ENCODE measurements at regions not wholly inside any gene's neighbourhood (a gene's known extent, or its start where the extent isn't known, plus 50 kb on each side); places are given as distances from the start of the nearest gene placed in this dataset.
"Not testable (repeated sequence)": the region's sequence is repeated elsewhere in the genome, so short reads cannot be mapped to it uniquely, and the experiment has no call there.

DNA sequence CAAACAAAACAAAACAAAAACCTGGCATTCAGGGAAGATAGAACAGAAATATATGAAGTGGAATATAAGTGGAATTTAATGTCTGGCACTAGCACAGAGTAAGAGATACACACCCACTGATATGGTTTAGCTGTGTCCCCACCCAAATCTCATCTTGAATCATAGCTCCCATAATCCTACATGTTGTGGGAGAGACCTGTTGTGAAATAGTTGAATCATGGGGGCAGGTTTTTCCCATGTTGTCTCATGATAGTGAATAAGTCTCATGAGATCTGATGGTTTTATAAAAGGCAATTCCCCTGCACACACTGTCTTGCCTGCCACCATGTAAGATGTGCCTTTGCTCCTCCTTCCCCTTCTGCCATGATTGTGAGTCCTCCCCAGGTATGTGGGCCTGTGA, 200.1 kb upstream of the RGS17 start:
- H3K4me1 Mint-ChIP-seq, H3K27me3 Mint-ChIP-seq, H3K4me3 Mint-ChIP-seq, H3K36me3 Mint-ChIP-seq, H3K27ac Mint-ChIP-seq, DNase-seq, H3K9me3 Mint-ChIP-seq: not testable (repeated sequence)

DNA sequence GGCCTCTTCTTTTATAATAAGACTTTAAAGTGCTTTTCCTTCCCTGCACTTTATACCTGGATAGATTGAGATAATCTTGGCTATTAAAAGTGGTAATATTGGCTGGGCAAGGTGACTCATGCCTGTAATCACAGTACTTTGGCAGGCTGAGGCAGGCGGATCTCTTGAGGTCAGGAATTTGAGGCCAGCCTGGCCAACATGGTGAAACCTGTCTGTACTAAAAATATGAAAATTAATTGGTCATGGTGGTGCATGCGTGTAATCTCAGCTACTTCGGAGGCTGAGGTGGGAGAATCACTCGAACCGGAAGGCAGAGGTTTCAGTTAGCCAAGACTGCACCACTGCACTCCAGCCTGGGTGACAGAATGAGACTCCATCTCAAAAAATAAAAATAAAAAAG, 197.1 kb upstream of the RGS17 start:
- Mint-ChIP-seq H3K36me3 (no peaks in the 10 kb centered on the region), H3K27me3 (no peaks in the 10 kb centered on the region), H3K27ac (no peak overlapping the region), H3K4me3 (no peak overlapping the region), H3K4me1 (no peaks in the 10 kb centered on the region), H3K9me3 (peaks cover 3% of the 10 kb centered on the region)
- no peak for DNase-seq

DNA sequence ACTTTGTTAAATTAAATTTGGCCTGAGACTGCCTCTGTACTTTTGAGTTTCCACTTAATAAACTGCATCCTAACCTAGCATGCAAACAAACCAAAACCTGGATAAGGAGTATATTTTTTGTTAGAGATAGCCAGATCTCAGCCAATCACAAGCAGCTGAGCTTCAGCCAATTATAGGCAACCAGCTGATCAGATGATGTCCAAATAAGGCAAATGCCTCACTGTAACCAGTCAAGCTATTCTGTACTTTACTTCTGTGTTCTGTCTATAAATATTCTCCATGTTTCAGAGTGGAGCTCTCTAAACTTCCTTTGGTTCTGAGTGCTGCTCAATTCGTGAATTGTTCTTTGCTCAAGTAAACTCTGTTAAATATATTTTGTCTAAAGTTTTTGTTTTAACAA, 194.6 kb upstream of the RGS17 start:
- Mint-ChIP-seq H3K27me3 (no peaks in the 10 kb centered on the region), H3K36me3 (no peaks in the 10 kb centered on the region), H3K4me1 (no peaks in the 10 kb centered on the region), H3K27ac (no peak overlapping the region), H3K4me3 (no peak overlapping the region), H3K9me3 (peaks cover 3% of the 10 kb centered on the region)
- no peak for DNase-seq

DNA sequence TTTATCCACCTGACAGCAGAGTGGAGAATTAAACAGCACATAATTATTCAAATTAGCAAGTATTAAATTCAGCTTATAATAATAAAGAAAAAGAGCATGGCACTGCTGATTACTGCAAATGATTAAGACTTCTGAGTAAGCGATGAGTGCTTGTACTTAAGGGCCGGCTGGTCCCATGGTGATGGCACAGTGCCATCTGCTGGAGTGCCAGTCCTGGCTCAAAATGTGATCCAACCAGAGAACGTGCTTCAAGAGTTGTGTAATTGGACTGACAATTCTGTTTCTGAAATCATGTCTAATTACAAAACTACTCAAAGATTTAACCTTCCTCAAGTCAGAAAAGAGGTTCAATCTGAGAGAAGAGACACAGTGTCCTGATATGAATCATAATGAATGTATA, 181.6 kb upstream of the RGS17 start:
- H3K4me1 Mint-ChIP-seq = no peaks in the 10 kb centered on the region
- DNase-seq = peak; percentile 12
- H3K36me3 Mint-ChIP-seq = no peaks in the 10 kb centered on the region
- peaks cover 6% of the 10 kb centered on the region for H3K27me3 Mint-ChIP-seq
- no peak overlapping the region for H3K27ac Mint-ChIP-seq
- H3K4me3 Mint-ChIP-seq = no peak overlapping the region
- no peaks in the 10 kb centered on the region for H3K9me3 Mint-ChIP-seq

DNA sequence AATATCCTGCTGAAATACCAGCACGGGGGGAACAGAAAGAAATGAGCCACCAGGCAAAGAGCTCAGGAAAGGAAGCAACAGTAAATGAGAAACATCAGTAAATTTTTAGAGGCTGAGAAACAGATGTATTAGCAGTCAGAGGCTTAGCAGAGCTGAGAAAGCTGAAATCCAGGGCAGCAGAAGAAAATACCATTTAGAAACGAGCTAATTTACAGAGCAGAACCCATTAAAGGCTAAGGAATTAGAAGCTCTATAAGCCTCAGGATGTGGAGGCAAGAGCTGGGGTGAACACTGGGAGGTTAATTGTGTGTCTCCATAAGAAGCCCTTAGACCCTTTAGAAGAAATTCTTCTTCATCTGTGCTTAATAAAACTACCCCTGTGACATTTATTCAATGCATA, 178.6 kb upstream of the RGS17 start:
- DNase-seq = no peak
- Mint-ChIP-seq H3K4me3 (no peak overlapping the region), H3K9me3 (no peaks in the 10 kb centered on the region), H3K27me3 (peaks cover 6% of the 10 kb centered on the region), H3K4me1 (no peaks in the 10 kb centered on the region), H3K36me3 (no peaks in the 10 kb centered on the region), H3K27ac (no peak overlapping the region)

DNA sequence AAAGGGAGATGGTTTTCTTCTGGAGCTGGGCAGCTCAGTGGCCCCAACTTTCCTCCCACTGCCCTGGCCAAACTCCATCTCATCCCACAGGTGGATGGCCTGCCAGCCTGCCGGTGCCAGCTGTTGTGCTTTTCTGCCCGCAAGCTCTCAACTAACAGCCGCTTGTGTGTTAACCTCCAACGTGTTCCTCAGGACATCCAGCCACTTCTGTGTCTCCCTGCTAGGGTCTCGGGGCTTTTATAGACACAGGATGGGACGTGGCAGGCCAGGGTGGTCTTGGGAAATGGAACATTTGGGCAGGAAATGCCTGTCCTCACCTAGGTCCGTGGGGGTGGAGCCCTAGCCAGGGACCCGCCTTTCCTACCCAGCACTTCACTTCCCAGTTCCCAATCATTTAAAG, 171.1 kb upstream of the RGS17 start:
- Mint-ChIP-seq H3K4me1 (no peaks in the 10 kb centered on the region), H3K27ac (no peak overlapping the region), H3K36me3 (no peaks in the 10 kb centered on the region), H3K27me3 (peaks cover 5% of the 10 kb centered on the region), H3K9me3 (no peaks in the 10 kb centered on the region), H3K4me3 (no peak overlapping the region)
- DNase-seq = no peak

DNA sequence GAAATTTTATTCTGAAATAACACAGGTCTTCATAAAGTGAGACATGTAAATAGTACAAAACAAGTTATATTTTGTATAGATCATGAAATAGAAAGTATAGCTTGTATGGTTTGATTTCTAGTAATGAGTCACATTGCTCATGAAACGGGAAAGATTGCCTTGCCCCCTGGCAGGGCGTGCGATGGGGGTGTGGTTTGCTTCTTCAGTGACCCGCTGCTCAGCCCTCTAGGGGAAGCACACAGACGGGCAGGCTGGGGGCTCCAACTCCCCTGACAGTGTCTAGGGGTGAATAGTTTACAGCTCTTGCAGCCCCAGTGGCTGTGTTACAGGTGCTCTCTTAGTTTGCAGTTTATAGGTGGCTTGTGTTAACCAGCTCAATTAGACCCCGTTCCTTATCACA, 170.5 kb upstream of the RGS17 start:
- no peak overlapping the region for H3K27ac Mint-ChIP-seq
- no peaks in the 10 kb centered on the region for H3K4me1 Mint-ChIP-seq
- peak; percentile 2 for DNase-seq
- H3K36me3 Mint-ChIP-seq = no peaks in the 10 kb centered on the region
- no peaks in the 10 kb centered on the region for H3K9me3 Mint-ChIP-seq
- peaks cover 5% of the 10 kb centered on the region for H3K27me3 Mint-ChIP-seq
- no peak overlapping the region for H3K4me3 Mint-ChIP-seq

DNA sequence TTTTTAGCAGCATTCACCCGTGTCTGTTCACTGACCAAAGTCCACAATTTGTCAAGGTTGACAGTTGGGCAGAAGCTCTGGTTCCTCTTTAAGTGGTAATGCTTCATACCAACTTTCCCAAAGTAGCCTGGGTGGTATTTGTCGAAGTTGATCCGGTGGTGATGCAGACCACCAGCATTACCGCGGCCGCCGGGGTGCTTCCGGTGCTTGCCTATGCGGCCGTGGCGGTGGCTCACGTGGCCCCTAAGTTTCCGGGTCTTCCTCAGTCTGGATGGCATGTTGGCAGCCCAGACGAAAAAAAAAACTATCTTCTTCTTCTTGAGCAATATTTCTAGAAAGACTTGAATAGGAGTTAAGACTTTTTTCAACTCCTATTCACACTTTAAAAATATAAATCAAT, 151.4 kb upstream of the RGS17 start:
- H3K9me3 Mint-ChIP-seq, DNase-seq, H3K4me3 Mint-ChIP-seq, H3K36me3 Mint-ChIP-seq, H3K4me1 Mint-ChIP-seq, H3K27me3 Mint-ChIP-seq, H3K27ac Mint-ChIP-seq: not testable (repeated sequence)

DNA sequence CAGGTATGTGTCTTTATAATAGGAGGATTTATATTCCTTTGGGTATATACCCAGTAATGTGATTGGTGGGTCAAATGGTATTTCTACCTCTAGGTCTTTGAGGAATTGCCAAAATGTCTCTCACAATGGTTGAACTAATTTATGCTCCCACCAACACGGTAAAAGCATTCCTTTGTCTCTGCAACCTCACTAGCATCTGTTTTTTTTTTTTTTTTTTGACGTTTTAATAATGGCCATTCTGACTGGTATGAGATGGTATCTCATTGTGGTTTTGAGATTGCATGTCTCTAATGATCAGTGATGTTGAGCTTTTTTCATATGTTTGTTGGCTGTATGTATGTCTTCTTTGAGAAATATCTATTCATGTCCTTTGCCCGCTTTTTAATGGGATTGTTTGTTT, 144.9 kb upstream of the RGS17 start:
- peaks cover 1% of the 10 kb centered on the region for H3K9me3 Mint-ChIP-seq
- H3K4me3 Mint-ChIP-seq = no peak overlapping the region
- no peaks in the 10 kb centered on the region for H3K4me1 Mint-ChIP-seq
- H3K27me3 Mint-ChIP-seq = no peaks in the 10 kb centered on the region
- no peak for DNase-seq
- no peaks in the 10 kb centered on the region for H3K36me3 Mint-ChIP-seq
- H3K27ac Mint-ChIP-seq = no peak overlapping the region

DNA sequence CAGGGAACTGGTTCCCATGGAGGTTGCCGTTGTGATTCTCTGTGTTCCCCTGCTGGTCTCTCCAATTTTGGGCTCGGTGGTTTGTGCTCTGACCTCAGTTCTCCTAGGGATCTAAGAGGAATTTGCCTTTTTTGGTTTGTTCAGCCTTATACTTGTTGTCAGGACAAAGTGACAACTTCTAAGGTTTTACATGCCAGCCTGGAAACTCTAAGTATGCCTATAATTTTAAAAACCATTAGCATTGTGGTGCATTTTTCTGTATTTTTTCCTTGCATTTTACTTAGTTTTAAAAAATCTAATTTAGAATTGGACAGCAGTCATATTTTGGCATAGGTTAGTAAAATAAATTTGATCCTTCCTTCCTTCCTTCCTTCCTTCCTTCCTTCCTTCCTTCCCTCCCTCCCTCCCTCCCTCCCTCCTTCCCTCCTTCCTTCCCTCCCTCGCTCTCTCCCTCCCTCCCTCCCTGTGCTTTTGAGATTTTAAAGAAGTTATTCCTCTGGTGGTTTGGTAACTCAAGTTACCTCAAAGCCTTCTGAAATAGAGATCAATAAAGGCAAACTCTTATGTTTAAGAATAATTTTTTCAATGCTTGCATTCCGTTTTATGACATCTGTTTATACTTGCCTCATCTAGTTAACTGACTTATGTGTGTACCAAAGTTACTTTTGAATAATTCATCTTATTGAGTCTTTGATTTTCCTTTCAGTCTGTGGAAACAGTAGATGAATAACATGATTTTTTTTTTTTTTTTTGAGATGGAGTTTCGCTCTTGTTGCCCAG, 141.3 kb upstream of the RGS17 start:
- Mint-ChIP-seq H3K36me3 (no peaks in the 10 kb centered on the region), H3K27me3 (no peaks in the 10 kb centered on the region)

DNA sequence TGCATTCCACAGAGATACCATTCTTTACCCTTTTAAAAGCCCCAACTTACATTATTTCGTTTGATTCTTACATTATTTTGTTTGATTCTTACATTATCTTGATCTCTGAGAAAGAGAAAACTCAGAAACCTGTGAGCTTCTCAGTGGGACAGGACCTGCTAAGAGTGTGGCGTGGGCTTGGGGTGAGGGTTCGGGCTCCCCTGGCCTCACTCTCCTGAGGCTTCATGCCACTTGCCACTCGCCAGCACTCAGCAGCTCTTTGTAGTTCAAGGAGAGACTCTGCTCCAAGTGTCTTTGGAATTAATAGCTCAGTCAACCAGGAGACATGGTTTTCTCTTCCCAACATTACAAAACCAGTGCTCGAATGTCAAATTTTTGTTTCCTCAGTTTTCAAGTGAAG, 132.4 kb upstream of the RGS17 start:
- Mint-ChIP-seq H3K4me1 (no peaks in the 10 kb centered on the region), H3K27ac (no peak overlapping the region), H3K27me3 (no peaks in the 10 kb centered on the region), H3K9me3 (no peaks in the 10 kb centered on the region), H3K4me3 (no peak overlapping the region), H3K36me3 (no peaks in the 10 kb centered on the region)
- no peak for DNase-seq

More for the DNA sequence above, 141.3 kb upstream of the RGS17 start:
- H3K4me1 Mint-ChIP-seq = no peaks in the 10 kb centered on the region
- H3K9me3 Mint-ChIP-seq = peaks cover 1% of the 10 kb centered on the region
- H3K27ac Mint-ChIP-seq = no peak overlapping the region
- DNase-seq = no peak
- H3K4me3 Mint-ChIP-seq = no peak overlapping the region

DNA sequence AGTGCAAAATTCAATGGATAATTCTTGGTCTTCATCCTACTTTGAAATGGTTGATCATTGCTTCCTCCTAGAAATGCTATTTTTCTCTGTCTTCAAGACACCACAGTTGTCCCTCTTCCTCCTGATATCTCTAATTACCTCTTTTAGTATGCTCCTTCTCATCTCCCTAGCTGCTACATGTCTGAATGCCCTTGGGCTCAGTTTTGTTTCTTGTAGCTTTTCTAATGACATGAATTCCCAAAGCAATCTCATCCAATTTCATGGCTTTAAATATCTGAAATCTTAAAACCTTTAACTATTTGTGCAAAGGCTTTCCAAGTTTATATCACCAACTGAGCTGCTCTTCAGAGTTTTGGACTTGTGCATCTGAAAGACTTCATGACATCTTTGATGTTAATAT, 120.2 kb upstream of the RGS17 start:
- Mint-ChIP-seq H3K27me3 (no peaks in the 10 kb centered on the region), H3K36me3 (no peaks in the 10 kb centered on the region), H3K4me1 (no peaks in the 10 kb centered on the region), H3K4me3 (no peak overlapping the region), H3K27ac (no peak overlapping the region), H3K9me3 (peaks cover 1% of the 10 kb centered on the region)
- DNase-seq = no peak

DNA sequence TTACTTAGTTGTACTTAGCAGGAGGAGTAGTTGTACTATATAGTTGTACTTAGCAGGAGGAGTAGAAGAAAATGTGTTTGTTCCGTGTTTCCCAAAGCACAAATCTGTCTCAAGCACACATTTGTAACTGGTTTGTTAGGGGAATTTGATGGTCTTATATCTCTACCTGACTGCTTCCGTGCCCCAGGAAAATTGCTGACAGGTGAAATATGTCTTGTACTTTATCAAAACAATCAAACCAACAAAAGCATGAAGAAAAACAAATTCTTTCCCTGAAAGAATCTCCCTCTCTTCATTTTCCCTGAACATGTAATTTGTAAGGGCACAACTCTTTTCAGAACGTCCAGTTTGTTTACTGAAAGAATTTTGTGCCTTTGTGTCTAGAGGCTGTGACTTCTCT, 106.6 kb upstream of the RGS17 start:
- DNase-seq = no peak
- H3K9me3 Mint-ChIP-seq = peaks cover 2% of the 10 kb centered on the region
- no peak overlapping the region for H3K27ac Mint-ChIP-seq
- H3K4me3 Mint-ChIP-seq = no peak overlapping the region
- no peaks in the 10 kb centered on the region for H3K4me1 Mint-ChIP-seq
- H3K36me3 Mint-ChIP-seq = no peaks in the 10 kb centered on the region
- H3K27me3 Mint-ChIP-seq = no peaks in the 10 kb centered on the region

DNA sequence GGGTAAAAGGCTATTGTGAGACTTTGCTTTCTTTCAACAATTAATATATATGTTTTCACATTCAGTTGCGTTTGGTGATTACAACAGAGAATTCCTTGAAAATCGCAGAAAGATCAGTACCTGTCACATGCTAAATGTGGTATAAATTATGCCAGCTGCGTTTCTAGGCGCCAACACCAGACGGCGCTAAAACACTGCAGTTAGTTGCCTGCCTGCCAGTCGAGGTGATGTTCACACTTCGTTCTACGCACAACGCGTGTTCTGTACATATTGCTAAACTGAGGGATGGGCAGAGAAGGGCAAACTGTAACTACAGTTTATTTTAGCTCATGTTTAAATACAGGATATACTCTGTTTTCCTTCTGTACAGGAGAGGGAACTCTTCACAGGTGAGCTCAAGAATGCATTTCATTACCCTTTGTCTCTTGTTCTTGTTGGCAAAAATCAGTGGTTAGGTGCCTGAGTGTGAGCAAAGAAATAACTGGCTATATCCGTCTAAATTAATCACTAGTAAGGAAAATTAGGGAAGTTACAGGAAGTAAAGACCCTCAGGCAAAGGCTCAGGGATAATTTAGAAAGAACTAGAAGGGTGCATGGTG, 100.1 kb upstream of the RGS17 start:
- H3K27ac Mint-ChIP-seq = no peak overlapping the region
- peak; percentile 22 for DNase-seq
- peaks cover 2% of the 10 kb centered on the region for H3K9me3 Mint-ChIP-seq
- peaks cover 5% of the 10 kb centered on the region for H3K27me3 Mint-ChIP-seq
- no peaks in the 10 kb centered on the region for H3K4me1 Mint-ChIP-seq
- H3K4me3 Mint-ChIP-seq = no peak overlapping the region
- no peaks in the 10 kb centered on the region for H3K36me3 Mint-ChIP-seq

DNA sequence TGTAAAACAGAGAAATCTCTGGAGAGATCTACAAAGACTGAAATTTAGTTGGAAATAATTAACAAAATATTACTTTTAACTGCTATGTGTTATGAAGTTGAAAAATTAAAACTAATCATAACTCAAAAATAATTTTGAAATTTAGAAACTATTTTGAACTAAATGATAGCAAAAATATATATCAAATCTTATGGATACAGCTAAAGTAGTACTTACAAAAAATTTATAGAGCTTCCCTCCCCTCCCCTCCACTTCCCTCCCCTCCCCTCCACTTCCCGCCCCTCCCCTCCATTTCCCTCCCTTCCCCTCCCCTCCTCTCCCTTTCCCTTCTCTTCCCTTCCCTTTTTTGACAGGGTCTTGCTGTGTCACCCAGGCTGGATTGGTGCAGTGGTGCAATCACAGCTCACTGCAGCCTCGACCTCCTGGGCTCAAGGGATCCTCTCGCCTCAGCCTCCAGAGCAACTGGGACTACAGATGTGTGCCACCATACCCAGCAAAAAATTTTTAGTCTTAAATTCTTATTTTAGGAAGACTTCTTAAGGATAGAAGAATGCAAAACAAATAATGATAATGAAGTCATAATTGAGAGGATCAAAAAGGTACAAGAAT, 87.2 kb upstream of the RGS17 start:
- H3K9me3 Mint-ChIP-seq = no peaks in the 10 kb centered on the region
- H3K27me3 Mint-ChIP-seq = no peaks in the 10 kb centered on the region
- no peaks in the 10 kb centered on the region for H3K4me1 Mint-ChIP-seq
- H3K4me3 Mint-ChIP-seq = no peak overlapping the region
- DNase-seq = no peak
- no peak overlapping the region for H3K27ac Mint-ChIP-seq
- no peaks in the 10 kb centered on the region for H3K36me3 Mint-ChIP-seq

DNA sequence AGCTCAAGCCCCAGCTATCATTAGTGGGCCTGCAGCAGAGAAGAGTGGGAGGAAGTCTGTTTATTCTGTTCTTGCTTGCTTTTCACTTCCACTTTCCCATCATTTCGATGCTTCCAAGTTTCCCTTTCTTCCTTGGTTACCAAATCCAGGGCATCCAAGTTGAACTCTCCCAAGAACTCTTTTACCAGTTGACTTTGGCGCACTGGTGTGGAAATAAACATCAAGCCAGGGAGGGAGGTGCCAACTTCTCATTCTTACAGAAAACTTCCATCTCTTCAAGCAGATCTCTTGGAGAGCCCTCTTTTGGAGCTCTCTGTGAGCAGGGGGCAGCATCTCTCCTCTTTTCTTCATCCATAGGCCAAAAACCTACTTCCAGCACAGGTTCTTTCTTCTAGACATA, 85.7 kb upstream of the RGS17 start:
- Mint-ChIP-seq H3K36me3 (no peaks in the 10 kb centered on the region), H3K27me3 (no peaks in the 10 kb centered on the region), H3K9me3 (no peaks in the 10 kb centered on the region), H3K27ac (no peak overlapping the region), H3K4me1 (no peaks in the 10 kb centered on the region), H3K4me3 (no peak overlapping the region)
- DNase-seq = no peak
